ENCODE measurements at regions not wholly inside any gene's neighbourhood (a gene's known extent, or its start where the extent isn't known, plus 50 kb on each side); places are given as distances from the start of the nearest gene placed in this dataset.

DNA sequence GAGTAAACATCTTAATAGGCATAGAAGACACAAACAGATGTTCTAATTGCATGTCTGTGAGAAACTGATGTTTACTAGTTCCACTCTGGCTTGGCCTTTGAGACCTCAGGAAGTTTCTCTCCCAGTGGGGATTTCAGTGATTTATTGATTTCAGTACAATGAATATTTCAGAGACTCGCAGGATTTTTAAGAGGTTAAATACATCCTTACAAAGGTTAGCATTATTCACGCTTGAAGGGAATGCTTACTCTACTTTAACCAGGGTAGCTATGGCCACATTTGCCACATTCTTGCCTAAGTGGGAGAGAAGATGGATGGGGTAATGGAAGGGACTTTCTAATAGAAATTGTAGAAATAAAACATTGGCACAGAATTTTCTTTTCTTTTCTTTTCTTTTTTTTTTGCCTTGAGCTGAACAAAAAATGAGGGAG is 480.1 kb downstream of the SPRY1 start:
- TF ChIP-seq POLR2AphosphoS5 (IDR thresholded peaks at IDR 0.05) (no peak), CTCF (IDR thresholded peaks at IDR 0.05; ENCODE audit: poor library complexity, severe bottlenecking) (no peak), EP300 (conservative IDR thresholded peaks at IDR 0.05; ENCODE audit: poor library complexity, severe bottlenecking) (no peak)

Measured in neural cell (in vitro differentiated cells).